HepG2 (cell line): ENCODE measurements at regions not wholly inside any gene's neighbourhood (a gene's known extent, or its start where the extent isn't known, plus 50 kb on each side); places are given as distances from the start of the nearest gene placed in this dataset.

ENCODE experiments used
- BHLHE40 ChIP-seq: IDR thresholded peaks from 2 replicates; pipeline ENCODE4 v1.6.1; 2011; ENCODE audit warnings: low read length, improper control_type of control experiment
- CBX5 ChIP-seq: sonication (generic); formaldehyde crosslinking; IDR thresholded peaks from 2 replicates; pipeline ENCODE4 v1.4.0; 2020; ENCODE audit warnings: missing genetic modification reagents, borderline replicate concordance
- PAWR ChIP-seq: sonication (generic); formaldehyde crosslinking; IDR thresholded peaks from 2 replicates; pipeline ENCODE4 v1.4.0; 2020; ENCODE audit warnings: missing genetic modification reagents, mild to moderate bottlenecking, borderline replicate concordance
- ZNF577 ChIP-seq: sonication (generic); formaldehyde crosslinking; IDR thresholded peaks from 2 replicates; pipeline ENCODE4 v1.4.0; 2020; ENCODE audit warnings: mild to moderate bottlenecking, low read depth, missing genetic modification reagents, borderline replicate concordance

DNA sequence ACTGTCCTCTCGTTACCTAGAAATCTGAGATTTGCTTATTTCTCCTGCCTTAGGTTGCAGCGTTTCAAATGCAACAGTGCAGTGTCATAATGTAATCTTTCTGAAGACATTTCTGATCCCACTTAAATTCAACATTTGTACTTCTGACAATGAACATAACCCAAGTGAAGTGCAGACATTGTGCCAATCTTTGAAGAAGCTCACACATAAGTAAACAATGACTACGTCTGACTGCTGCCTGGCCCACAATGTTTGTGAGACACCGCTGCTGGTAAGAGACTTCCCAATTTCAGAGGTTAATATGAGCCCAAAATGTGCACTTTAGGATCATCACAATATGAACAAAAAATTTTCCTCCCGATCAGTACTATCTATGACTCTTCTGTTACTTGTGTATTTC, 84.6 kb upstream of the BCL2L14 start:
- no peak for TF ChIP-seq ZNF577 (CRISPR knock-in tag)
- TF ChIP-seq BHLHE40: no peak
- no peak for TF ChIP-seq CBX5 (CRISPR knock-in tag)
- no peak for TF ChIP-seq PAWR (CRISPR knock-in tag)
